HG03432 (cell line): ENCODE measurements at regions not wholly inside any gene's neighbourhood (a gene's known extent, or its start where the extent isn't known, plus 50 kb on each side); places are given as distances from the start of the nearest gene placed in this dataset.
A peak's percentile ranks its signal among the peaks of the same experiment; 100 is the strongest.
"Not testable (repeated sequence)": the region's sequence is repeated elsewhere in the genome, so short reads cannot be mapped to it uniquely, and the experiment has no call there.

ENCODE experiments used
- ATAC-seq: cut with Tn5 transposase; IDR thresholded peaks from one replicate; pipeline ENCODE4 v1.9.1; 2021; ENCODE audit warnings: mild to moderate bottlenecking, moderate library complexity; ENCODE audit not compliant: unreplicated experiment

DNA sequence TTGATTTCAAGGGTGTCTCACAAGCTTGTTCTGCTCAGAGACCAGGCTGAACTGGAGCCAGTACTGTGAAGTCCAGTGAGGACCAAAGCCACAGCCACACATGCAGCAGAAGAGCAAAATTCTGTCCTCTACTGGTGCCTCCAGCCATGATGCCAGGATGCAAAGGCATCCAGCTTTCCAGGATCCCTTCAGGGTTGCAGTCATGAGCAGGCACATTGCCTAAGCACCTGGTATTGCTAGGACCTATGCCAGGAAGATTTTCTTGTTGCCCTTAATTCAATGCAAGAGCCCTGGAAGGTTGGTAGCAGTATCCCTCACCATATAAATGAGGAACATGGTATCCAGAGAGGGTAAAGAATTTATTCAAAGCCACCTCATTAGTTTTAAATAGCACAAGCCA lies 78.9 kb upstream of the CYRIA start:
- ATAC-seq: no peak

DNA sequence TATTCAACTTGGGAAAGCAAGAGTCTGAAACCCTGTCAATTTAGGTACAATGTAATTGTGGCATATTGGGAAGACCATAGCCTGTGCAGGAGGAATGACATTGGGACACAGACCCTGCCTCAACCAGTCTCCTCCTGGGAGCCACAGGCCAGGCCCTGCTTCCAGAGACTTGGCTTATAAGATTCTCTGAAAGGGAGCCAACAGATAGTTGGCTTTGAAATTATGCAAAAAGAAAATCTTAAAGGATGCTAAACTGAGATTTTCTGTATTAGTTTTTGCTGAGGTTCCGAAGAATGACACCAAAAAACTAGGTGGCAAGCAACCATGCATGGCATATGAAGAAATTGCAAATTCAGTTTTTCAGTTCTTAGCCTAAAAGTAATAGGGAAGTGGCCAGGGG lies 76.4 kb upstream of the CYRIA start:
- no peak for ATAC-seq

DNA sequence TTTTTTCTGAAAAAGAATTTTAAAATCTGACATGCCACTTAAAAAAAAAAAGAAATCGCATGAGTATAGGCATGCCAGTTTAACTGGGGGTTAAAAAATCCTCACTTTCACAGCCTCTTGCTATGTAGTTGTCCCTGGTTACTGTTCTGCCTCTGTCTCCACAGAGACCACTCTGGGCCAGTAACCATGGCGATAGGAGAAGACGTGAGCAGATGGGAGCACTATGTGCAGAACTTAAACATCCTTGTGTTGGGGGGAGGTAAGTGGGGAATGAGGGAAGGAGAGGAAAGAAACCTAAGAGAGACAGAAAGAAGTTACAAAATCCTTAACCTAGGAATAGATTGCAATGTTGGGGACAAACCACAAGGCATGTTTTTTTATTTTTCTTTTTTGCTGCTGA lies 75.9 kb upstream of the CYRIA start:
- ATAC-seq: no peak

DNA sequence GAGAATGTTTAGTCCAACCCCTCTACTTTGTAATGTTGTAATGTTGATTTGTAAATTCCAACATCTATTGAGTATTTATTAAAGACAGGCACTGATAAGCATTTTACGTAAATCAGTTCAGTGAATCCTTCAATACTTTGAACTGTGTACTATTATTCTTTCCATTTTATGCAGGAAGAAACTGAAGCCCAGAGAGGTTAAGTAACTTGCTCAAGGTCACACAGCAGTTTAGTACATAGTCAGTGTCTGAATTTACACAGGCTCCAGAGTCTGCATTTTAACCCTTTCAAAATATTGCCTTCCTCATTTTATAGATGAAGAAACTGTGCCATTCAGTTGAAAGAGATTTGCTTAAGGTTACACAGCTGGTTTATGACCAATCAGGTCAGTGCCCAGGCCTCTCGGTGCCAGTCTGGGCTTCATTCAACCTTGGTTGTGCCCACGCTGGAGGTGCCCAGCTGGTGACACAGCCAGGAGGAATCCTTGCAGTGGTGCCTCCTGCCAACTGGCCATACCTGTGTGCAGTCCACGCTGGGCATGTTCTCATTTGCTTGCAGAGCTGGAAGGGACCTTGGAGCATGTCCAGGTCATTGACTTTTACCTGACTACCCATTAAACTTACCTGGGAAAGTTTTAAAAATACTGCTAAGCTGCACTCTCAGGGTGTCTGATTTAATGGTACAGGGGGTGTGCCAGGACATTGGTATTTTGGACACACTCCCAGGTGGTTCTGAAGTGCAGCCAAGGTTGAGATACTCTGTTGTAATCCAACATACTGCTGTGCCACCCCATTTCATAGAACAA lies 74.3 kb upstream of the CYRIA start:
- ATAC-seq: no peak

DNA sequence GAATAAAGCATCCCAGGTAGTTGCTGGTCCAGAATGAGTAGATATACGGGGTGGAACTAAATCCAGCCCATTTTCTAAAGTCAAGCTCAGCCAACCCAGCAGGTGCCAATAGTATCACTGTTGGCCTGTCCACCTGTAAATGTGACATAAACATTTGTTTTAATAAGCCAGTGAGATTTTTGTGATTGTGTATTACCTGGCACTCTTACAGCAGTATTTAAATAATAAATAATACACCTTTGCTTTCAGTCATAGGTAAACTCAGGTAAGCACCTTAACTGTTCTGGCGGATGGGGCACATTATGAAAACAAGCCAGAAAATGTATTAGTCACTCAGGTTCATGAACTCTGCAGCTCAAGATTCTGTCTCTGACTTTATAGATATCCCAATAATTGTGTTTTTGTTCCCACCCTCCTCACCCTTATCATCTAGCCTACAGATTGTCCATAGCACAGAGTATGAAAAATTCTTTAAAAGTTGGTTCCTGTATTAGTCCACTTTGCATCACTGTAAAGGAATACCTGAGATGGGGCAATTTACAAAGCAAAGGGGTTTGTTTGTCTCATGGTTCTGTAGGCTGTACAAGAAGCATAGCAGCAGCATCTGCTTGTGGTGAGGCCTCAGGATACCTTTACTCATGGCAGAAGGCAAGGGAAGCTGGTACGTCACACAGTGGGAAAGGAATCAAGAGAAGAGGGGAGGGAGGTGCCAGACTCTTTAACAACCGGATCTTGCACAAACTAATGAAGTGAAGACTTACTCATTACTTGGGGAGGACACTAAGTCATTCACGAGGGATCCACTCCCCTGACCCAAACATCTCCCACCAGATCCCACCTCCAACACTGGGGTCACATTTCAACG lies 73.0 kb upstream of the CYRIA start:
- no peak for ATAC-seq

DNA sequence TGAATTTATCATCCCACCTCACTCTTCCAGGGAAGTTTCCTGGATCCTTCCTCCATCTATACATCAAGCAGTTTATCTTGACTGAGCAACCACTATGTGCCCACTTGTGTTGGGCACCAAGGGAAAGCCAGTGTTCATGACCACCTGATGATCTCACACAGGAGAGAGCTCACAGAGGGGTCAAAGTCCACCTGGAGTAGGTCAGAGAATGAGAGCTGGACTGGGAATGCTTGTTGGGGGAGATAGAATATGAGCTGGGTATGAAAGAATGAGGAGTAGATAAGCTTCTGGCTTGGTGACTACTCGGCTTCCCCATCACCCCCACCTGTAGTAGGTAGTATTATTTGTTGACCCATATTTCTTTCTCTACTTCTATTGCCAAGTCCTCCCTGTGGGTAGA lies 72.2 kb upstream of the CYRIA start:
- ATAC-seq: no peak

DNA sequence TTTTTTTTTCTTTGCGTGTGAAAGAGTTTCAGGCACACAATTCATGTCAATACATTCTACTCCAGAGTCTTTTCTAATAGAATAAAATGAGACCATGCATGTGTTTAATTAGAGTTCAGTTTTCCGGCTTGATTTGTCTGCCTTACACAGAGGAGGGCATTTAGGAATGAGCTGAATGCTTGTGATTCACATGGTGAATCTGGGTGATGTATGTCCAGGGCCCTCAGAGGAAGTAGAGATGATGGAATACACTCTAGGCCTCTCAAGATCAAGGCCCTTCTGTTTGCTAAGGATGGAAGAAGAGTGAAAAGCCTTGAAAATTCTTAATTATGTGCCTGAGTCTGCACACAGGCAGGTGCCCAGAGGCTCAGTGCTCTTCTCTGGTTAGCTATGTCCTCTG lies 71.0 kb upstream of the CYRIA start:
- no peak for ATAC-seq

DNA sequence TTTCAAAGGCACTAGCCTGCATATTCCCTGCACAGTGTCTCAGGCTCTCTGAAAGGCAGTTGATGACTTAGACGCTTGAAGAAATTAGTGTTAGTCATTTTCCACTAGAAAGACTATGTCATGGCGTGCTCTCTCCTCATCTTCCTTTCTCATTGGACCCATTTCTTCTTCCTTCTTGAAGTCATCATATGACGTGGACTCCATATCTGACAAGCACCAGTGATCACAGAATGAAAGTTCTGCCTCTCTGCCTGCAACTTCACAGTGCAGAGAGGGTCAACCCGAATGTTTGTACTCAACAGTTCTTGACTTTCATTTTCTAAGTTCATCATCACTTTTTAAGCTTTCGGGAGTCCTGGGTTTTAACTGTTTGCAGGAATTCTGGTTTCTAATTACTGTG lies 63.7 kb upstream of the CYRIA start:
- peak; percentile 62 for ATAC-seq

DNA sequence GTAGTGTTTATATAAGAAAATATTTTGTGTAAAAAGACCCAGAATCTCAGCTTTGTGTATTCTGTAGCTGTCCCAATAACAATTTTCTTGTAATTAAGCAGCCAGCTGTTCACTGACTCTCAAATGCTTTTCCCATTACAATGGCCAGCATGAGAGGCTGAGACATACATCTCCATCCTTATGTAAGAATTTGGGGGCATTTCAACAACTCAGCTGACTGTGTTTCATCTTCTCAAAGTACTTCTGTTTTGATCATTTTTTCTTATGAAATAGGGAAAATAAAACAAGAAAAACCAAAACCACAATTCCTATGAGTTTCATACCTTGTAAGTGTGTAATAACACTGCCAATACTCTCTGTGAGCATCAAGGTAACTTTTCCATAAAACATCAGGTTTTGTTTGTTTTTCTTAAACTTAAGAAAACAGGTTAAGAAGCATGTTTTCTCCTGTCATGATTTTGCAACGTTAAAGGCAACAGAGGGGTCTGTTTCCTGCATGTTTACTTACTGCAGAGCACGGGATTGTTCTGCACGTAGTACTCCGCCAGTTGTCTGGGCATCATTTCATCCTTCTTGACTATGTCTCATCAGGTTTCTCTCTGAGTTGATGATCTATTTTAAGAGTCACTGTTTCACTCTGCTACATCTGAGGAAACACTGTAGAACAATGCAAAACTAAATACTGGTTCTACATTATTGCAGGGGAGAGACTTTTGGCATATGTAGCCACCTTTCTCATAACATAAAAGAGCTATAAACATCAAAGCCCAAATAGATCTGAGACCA lies 62.9 kb upstream of the CYRIA start:
- ATAC-seq: peak; percentile 73

DNA sequence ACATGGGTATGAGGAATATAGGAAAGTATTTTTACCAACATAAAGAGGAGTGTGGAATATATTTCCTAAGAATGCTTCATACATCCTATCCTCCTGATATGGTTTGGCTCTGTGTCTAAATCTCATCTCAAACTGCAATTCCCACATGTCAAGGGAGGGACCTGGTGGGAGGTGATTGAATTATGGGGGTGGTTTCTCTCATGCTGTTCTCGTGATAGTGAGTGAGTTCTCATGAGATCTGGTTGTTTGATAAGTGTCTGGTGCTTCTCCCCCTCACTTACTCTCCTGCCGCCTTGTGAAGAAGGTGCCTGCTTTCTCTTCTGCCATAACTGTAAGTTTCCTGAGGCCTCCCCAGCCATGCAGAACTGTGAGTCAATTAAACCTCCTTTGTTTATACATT lies 62.2 kb upstream of the CYRIA start:
- not testable (repeated sequence) for ATAC-seq

DNA sequence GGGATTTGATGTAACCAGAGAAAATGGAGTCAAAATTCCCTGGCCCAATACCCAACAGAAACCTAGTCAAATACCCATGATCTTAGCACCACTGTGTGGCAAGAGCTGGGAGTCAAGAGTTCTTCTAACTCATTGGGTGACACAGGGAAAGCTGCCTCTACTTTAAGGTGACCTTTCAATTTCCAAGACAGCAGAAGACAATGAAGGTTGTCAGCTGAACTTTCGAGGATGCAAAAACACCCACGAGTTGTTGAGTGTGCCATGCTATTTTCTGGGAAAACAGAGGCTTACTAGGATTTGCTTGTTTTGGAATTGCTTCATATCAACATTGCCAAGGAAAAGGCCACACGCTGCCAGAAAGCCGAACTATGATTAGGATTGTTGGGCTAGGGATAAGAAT lies 61.6 kb upstream of the CYRIA start:
- no peak for ATAC-seq

DNA sequence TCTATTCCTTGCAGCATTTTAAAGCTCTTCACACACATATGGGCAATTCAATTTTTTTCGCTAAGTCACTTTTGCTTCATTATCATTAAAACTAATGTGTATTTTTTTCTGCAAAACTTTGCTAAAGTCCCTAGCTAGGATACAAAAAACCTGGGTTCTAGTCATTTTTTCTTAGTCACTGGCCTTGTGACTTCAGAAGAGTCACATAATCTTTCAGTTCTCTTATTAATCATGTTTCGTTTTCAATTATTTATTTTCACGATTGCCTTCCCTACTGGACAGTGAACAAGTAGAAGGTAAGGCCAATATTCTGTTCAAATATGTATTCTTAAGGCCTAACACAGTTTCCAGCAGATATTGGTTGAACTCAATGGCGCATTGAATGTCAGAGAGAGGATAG lies 60.9 kb upstream of the CYRIA start:
- no peak for ATAC-seq

DNA sequence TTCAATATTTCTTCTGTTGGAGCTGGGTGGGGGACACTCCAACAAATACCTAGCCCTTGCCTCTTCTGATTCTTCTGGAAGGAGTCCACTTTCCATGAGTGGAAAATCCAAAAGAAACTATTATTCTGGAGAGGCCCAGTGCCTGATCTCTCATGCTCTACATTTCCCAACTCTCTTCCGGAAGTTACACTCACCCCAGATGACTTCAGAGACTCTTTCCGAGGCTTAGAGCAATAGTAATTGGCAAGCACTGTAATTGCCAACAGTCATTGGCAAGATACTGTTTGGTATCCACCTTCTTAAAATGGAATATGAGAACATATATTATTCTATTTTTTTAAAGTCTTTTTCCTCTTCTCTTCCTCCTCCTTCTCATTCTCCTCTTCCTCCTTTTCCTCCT lies 60.5 kb upstream of the CYRIA start:
- ATAC-seq: no peak

DNA sequence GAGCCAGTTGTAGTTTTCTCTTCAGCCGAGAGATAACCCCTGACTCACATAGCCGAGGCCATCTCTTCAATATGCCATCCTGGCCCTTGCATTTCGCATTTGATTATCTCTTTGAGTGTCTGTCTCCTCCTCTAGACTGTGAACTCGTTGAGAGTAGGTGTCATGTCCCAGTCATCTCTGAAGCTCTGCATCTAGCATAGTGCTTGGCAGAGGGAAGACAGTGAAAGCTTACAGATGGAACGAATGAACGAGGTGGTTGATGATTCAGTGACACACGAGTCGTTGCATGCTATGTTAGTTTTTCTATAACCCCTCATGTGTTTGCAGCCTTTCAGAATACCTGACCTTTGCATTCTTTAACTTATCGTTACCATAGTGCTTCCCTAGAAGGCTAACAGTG lies 59.9 kb upstream of the CYRIA start:
- ATAC-seq: no peak

DNA sequence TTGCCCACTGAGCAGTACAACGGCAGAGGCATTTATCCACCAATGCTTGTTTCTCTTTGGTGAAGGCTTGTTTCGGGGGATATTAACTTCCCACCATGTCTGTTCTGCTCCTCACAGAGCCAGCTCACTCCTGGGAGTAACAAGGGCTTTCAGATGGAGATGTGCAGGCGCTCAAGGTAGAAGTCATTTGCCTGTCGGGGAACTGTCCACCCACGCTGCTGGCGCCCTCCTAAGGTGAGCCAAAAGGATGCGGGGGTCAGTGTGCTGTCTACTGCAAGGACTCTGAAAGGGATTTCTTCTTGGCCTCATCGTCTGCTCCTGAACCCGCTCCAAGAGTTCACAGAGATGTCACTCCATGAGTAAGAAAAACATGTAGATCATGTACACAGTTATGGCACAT lies 57.0 kb upstream of the CYRIA start:
- no peak for ATAC-seq

DNA sequence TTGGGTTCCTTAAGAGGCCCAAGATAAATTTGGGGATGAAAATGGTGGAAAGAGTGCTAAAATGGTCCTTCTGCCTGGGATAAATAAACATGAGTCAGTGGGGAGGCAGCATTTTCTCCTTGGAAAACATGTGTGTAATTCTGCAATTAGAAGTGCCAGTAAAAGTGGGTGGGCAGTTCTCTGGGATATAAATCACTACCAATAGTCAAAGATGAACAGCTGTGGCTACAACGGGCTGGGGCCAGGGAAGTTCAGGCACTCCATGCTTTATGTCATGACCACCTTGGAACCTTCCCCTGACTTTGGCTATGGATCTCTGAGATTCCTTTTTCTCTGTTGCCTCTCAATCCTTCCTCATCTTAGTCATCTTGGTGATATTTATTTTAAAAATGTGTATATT lies 56.5 kb upstream of the CYRIA start:
- no peak for ATAC-seq

DNA sequence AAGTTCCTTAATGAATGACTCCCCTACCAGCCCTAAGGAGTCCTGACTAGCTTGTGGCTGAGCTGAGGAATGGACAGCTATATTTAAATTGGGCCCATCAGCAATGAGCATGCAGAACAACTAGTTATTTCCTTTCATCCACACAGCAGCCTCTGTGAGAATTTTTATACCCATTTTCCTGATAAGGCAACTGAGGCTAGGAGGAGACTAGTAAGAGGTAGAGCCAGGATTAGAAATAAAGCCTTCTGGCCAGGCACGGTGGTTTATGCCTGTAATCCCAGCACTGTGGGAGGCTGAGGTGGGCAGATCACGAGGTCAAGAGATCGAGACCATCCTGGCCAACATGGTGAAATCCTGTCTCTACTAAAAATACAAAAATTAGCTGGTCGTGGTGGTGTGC lies 55.9 kb upstream of the CYRIA start:
- ATAC-seq: not testable (repeated sequence)

DNA sequence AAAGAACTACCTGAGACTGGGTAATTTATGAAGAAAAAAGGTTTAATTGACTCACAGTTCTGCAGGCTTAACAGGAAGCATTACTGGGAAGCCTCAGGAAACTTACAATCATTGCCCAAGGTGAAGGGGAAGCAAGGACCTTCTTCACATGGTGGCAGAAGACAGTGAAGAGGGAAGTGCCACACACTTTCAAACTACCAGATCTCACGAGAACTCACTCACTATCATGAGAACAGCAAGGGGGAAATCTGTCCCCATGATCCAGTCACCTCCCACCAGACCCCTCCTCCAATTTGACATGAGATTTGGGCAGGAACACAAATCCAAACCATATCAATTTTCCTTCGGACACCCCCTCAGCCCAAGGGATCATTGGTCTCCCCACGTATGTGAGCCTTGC lies 55.1 kb upstream of the CYRIA start:
- not testable (repeated sequence) for ATAC-seq

DNA sequence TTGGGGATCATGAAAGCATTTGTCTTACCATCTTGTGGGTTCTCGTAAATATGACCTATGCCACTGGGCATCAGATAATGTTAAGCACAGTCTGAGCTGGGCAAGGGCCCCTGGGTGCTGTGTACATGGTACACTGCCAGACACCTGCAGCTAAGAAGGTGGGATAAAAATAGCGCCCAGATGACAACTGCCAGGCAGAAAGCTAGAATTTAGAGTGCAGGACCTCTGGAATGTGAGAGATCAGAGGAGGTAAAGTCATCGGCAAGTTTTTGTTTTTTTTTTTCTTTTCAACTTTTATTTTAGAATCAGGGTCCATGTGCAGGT lies 53.8 kb upstream of the CYRIA start:
- no peak for ATAC-seq

DNA sequence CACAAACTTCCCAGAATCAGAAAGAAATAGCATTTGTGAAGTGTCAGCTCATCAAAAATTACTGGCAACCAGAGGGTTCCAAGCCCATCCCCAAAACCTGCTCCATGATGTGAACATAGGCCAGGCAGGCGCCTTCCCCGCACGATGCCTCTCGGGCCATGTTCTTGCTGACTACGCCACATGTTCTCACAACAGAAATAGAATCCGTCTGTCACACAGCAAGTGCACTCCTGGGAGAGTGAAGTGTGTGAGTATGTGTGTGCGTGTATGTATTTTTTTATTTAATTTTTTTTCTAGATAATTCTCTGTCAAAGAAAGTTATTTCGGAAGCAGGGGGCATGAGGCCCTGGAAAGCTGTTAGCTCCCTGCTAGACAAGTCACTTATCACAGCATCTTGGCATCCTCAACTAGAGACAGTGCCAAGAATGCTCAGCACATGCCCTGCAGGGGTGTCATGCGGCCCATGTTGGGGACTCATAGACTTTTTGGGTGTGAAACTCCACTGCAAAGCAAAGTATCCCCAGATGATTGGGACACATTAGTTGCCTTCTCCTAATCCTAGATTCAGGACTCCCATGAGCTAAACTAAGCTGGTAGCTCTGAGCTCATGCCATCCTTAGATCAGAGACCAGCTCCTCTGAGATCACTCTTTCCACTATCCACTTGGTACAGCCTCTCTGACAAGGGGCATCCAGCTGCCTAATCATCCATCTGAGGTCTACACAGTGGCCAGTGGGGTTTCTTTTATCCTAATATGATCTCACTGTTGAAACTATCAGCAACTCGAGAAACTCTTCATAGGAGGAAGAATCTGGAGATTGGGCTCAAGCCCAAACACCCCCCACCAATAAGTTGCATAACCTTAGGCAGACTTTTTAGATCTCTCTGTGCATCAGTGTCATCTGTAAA lies 53.2 kb upstream of the CYRIA start:
- ATAC-seq: no peak

DNA sequence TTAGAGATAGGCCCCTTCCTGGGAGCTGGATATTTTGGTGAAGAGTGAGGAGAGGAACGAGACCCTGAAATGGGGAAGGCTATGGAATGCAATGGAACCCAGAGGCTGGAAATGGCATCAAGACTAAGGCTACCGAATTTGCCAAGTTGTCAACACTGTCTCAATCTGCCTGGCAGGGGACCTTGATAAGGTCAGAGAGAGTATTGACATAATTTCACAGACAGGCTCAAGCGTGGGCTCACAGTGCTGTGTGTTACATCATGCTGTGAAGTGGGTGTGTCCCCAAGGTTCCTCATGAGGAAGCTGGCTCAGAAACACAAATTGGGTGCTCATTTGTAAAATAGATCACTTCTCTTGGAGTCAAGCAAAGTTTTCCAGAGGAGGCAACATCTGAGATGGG lies 51.8 kb upstream of the CYRIA start:
- no peak for ATAC-seq
